GM21576 (cell line): ENCODE measurements at regions not wholly inside any gene's neighbourhood (a gene's known extent, or its start where the extent isn't known, plus 50 kb on each side); places are given as distances from the start of the nearest gene placed in this dataset.
"Not testable (repeated sequence)": the region's sequence is repeated elsewhere in the genome, so short reads cannot be mapped to it uniquely, and the experiment has no call there.

Source experiments
- ATAC-seq: cut with Tn5 transposase; IDR thresholded peaks from one replicate; pipeline ENCODE4 v1.9.1; 2021; ENCODE audit warnings: mild to moderate bottlenecking, moderate library complexity; ENCODE audit not compliant: unreplicated experiment

- ATAC-seq, result no peak
Measured at GRCh38 chr12:105480162-105480561, 149.7 kb downstream of the C12orf75 start.

- ATAC-seq, result no peak
Measured at GRCh38 chr12:105481392-105482300, 151.2 kb downstream of the C12orf75 start.

- no peak for ATAC-seq
Measured at GRCh38 chr12:105482951-105483350, 152.5 kb downstream of the C12orf75 start.

- ATAC-seq, result no peak
Measured at GRCh38 chr12:105483691-105484090, 153.2 kb downstream of the C12orf75 start.

- ATAC-seq, result no peak
Measured at GRCh38 chr12:105485321-105485910, 154.9 kb downstream of the C12orf75 start.

GRCh38 chr12:105485921-105486320 lies 155.4 kb downstream of the C12orf75 start:
- ATAC-seq, result no peak

- ATAC-seq, result no peak
Measured at GRCh38 chr12:105487963-105488362, 157.5 kb downstream of the C12orf75 start.

GRCh38 chr12:105492591-105493545 lies 162.4 kb downstream of the C12orf75 start:
- ATAC-seq, result no peak

GRCh38 chr12:105499205-105499604 lies 168.7 kb downstream of the C12orf75 start:
- no peak for ATAC-seq

- ATAC-seq, result not testable (repeated sequence)
Measured at GRCh38 chr12:105500676-105501075, 170.2 kb downstream of the C12orf75 start.

- no peak for ATAC-seq
Measured at GRCh38 chr12:105502426-105502930, 172.0 kb downstream of the C12orf75 start.

- ATAC-seq, result no peak
Measured at GRCh38 chr12:105503619-105504018, 173.1 kb downstream of the C12orf75 start.

- ATAC-seq, result no peak
Measured at GRCh38 chr12:105504286-105504685, 173.8 kb downstream of the C12orf75 start.

- no peak for ATAC-seq
Measured at GRCh38 chr12:105506678-105507310, 176.3 kb downstream of the C12orf75 start.

GRCh38 chr12:105507311-105508038 lies 177.0 kb downstream of the C12orf75 start:
- no peak for ATAC-seq

- ATAC-seq, result no peak
Measured at GRCh38 chr12:105508096-105508495, 177.6 kb downstream of the C12orf75 start.

- no peak for ATAC-seq
Measured at GRCh38 chr12:105510526-105510925, 180.0 kb downstream of the C12orf75 start.

GRCh38 chr12:105512861-105513260 lies 182.4 kb downstream of the C12orf75 start:
- ATAC-seq, result not testable (repeated sequence)

- ATAC-seq, result no peak
Measured at GRCh38 chr12:105522166-105522825, 191.8 kb downstream of the C12orf75 start.
